ENCODE measurements at regions not wholly inside any gene's neighbourhood (a gene's known extent, or its start where the extent isn't known, plus 50 kb on each side); places are given as distances from the start of the nearest gene placed in this dataset.
"Not testable (repeated sequence)": the region's sequence is repeated elsewhere in the genome, so short reads cannot be mapped to it uniquely, and the experiment has no call there.

- no peak for DNase-seq
Observed at GRCh38 chr13:75175575-75175974, 306.4 kb downstream of the TBC1D4 start.

- not testable (repeated sequence) for DNase-seq
Observed at GRCh38 chr13:75175097-75175496, 306.9 kb downstream of the TBC1D4 start.

GRCh38 chr13:75174481-75174880 is 307.5 kb downstream of the TBC1D4 start:
- DNase-seq: no peak

- no peak for DNase-seq
Observed at GRCh38 chr13:75173457-75174356, 308.3 kb downstream of the TBC1D4 start.

GRCh38 chr13:75170311-75170710 is 311.7 kb downstream of the TBC1D4 start:
- no peak for DNase-seq

- no peak for DNase-seq
Observed at GRCh38 chr13:75165543-75166230, 316.3 kb downstream of the TBC1D4 start.

GRCh38 chr13:75161804-75162203 is 320.2 kb downstream of the TBC1D4 start:
- DNase-seq: no peak

- no peak for DNase-seq
Observed at GRCh38 chr13:75160984-75161383, 321.0 kb downstream of the TBC1D4 start.

GRCh38 chr13:75154331-75154730 is 327.6 kb downstream of the TBC1D4 start:
- DNase-seq: no peak

GRCh38 chr13:75153834-75154233 is 328.1 kb downstream of the TBC1D4 start:
- DNase-seq: no peak

- no peak for DNase-seq
Observed at GRCh38 chr13:75153386-75153785, 328.6 kb downstream of the TBC1D4 start.

GRCh38 chr13:75151081-75151643 is 330.8 kb downstream of the TBC1D4 start:
- DNase-seq: no peak

GRCh38 chr13:75149776-75150175 is 332.2 kb downstream of the TBC1D4 start:
- no peak for DNase-seq

- DNase-seq: no peak
Observed at GRCh38 chr13:75147946-75148345, 334.0 kb downstream of the TBC1D4 start.

- DNase-seq: no peak
Observed at GRCh38 chr13:75146436-75146835, 335.5 kb downstream of the TBC1D4 start.

- DNase-seq: no peak
Observed at GRCh38 chr13:75145927-75146326, 336.0 kb downstream of the TBC1D4 start.

- DNase-seq: no peak
Observed at GRCh38 chr13:75139291-75139690, 342.7 kb downstream of the TBC1D4 start.

- DNase-seq: no peak
Observed at GRCh38 chr13:75137911-75138571, 343.9 kb downstream of the TBC1D4 start.

GRCh38 chr13:75136151-75136550 is 345.8 kb downstream of the TBC1D4 start:
- DNase-seq: no peak

GRCh38 chr13:75135325-75135825 is 346.6 kb downstream of the TBC1D4 start:
- DNase-seq: no peak

- DNase-seq: no peak
Observed at GRCh38 chr13:75132701-75133695, 349.0 kb downstream of the TBC1D4 start.

Measured in right kidney (tissue), 1 donor.